Fibroblast of peridontal ligament (primary cell): ENCODE measurements at regions not wholly inside any gene's neighbourhood (a gene's known extent, or its start where the extent isn't known, plus 50 kb on each side); places are given as distances from the start of the nearest gene placed in this dataset.

ENCODE experiments used
- DNase-seq: peaks from one replicate; pipeline ENCODE4 v3.0.0-alpha.2; 2010; ENCODE audit errors: extremely low read depth

DNA sequence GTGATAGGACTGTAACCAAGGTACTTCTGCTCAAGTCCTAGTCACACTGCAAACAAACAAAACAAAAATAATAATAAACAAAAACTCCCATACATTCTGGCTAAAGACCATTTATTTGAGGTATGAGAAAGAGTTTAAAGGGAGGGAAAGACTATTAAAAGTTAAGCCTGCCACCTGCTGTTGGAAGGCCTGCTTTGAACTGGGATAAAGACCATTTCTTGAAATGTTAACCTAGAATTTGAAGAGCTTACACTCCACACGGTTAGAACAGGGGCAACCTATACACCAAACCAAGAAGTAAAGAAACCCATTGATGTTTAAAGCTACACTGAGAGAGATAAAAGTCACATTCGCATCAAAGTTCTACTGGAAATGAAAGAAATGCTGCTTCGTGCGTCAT lies 548.7 kb upstream of the DIPK2B start:
- DNase-seq = peak; percentile 52

DNA sequence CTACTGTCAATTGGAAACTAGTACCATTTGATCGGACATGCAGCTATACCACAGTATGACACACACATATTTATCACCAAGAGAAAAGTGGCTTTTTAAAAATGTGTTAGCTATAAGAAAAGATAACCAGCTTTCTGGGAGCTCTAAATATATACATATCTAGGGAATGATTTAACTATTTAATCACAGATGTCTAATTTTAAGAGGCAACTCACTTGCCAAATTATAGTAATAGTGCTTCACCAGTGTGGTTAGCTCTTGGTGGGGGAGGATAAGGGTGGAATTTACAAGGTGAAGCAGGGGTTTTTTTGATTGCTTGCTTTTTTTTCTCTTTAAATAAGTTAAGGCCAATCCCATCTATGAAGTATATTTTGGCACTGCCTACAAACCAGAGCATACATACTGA lies 547.7 kb upstream of the DIPK2B start:
- peak; percentile 17 for DNase-seq

- peak; percentile 7 for DNase-seq
These were observed 547.2 kb upstream of the DIPK2B start for GRCh38 chrX:45747905-45748304.

- DNase-seq = peak; percentile 29
These were observed 544.8 kb upstream of the DIPK2B start for GRCh38 chrX:45745479-45745878.

GRCh38 chrX:45743906-45744625 lies 543.4 kb upstream of the DIPK2B start:
- DNase-seq = peak; percentile 42

DNA sequence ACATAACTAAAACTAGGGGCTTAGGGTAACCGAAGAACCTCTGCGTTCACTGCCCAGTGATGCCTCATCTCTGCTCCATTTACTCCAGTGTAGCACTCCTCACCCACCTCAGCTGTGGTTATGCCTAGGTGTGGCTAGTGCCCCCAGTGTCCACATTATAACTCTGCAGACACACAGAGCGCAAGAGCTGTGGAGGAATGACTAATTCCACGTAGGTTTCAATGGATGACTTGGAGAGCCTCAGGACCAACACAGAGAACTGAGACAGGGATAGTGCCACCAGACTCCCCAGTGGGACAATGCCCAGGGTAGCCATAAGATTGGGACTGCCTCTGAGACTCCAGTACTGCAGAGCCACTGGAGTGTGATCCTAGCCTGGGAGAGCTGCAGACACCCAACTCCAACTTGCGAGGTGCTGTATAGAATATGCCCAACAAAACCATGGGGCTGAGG lies 542.4 kb upstream of the DIPK2B start:
- DNase-seq = peak; percentile 69

DNA sequence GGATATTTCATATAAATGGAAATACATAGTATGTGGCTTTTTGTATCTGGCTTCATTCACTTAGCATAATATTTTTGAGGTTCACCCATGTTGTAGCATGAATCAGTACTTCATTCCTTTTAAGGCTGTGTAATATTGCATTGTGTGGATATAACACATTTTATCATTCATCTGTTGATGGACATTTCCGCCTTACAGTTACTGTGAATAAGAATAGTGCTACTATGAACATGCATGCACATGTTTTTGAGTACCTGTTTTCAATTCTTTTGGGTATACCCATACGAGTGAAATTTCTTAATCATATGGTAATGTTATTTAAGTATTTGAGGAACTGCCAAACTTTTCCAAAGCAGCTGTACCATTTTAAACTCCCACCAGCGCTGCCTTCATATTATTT lies 539.6 kb upstream of the DIPK2B start:
- peak; percentile 19 for DNase-seq

DNA sequence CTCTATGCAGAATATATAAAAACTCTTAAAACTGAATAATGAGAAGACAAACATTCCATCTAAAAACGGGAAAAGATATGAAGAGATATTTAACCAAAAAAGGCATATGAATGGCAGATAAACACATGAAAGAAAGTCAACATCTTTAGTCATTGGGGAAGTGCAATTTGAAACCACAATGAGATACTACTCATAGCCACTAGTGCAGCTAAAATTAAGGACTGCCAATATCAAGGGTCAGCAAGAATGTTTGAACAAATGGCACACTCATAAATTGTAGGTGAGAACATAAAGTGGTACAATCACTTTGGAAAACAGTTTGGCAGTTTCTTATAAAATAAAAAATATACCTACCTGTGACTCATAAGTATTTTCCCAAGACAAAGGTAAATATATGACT lies 534.9 kb upstream of the DIPK2B start:
- DNase-seq = peak; percentile 9

- no peak for DNase-seq
These were observed 530.8 kb upstream of the DIPK2B start for GRCh38 chrX:45731448-45731847.

- DNase-seq = no peak
These were observed 527.1 kb upstream of the DIPK2B start for GRCh38 chrX:45727761-45728160.

DNA sequence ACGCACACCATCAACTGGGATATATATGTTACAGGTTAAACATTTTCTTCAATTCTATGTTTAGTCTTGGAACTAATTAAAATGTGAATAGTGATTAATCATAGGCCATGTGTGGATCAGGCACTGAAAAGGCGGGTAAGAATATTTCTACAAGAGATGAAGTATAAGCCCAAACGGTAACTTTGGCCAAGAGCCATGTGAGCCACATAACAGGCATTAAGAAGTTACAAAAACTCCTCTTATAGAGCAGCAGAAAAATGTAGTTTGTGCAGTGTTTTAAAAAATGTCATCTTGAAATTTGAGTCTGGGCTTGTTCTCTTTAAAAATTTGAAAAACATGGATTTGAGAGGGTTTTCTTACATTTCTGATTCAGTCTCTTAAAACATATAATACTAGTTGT lies 521.8 kb upstream of the DIPK2B start:
- DNase-seq = peak; percentile 15

DNA sequence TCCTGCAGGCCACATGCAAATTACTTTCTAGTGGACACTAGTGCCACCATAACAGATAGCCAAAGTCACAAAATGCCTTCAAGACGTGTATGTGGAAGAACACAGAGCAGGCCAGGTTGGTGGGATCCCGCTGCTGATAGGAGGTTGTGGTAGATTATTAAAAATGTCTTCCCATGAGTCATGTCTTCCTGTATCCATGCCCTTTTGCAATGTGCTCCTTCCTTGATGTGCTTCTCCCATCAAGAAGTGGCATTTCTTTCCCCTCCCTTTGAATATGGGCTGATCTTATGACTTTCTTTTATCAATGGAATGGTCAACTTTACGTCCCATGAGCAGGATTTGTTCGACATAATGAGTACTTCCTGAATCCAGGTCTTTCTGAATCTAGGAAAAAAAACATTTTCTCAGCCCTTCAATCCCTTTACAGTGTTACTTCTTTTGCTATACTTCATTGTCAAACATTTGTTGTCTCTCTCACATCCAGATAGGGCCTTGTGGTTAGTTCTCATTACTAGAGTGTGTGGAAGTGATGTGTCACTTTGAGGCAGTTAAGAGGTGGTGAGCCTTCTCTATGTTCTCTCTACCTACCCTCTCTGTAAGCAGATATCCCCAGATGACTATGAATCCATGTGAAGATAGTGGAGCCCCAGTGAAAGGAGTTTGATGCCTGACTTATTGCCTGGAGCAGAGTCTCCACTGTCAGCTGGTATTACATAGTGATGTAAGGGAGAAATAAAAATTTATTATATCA lies 519.2 kb upstream of the DIPK2B start:
- DNase-seq = no peak

DNA sequence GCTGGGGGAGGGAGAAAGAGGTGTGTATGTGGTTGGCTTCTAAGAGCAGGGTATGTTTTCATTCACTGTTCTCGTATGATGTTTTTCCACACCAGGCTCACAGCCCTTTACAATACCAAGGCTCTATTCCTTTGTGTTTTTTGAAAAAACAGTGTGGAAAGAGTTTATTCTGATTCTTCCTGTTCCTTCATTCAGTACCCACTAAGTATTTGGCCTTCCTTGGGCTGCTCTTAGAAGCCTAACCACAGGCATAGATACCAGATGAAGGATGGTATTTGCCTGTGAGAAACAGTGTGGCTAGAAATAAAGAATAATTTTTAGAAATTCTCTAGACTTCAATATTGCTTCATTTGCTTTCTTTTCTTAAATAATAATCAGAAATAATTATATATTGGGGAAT lies 518.0 kb upstream of the DIPK2B start:
- no peak for DNase-seq

DNA sequence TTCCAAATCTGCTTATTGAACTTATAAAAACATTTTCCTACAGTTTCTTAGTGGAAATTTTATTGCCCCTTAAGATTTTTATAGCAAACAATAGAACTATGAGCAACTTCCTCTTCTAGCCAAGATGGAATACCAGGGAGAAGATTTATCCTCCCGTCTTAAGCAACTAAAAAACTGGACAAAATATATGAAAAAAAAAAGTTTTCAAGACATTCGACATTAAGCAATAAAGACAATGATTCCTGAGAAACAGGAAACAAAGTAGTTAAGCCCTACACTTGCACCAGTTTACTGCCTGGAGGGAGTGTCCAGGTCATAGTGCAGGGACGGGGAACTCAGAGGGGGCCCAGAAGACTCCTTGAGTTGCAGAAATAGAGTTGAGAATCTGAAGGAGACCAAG lies 516.1 kb upstream of the DIPK2B start:
- no peak for DNase-seq

DNA sequence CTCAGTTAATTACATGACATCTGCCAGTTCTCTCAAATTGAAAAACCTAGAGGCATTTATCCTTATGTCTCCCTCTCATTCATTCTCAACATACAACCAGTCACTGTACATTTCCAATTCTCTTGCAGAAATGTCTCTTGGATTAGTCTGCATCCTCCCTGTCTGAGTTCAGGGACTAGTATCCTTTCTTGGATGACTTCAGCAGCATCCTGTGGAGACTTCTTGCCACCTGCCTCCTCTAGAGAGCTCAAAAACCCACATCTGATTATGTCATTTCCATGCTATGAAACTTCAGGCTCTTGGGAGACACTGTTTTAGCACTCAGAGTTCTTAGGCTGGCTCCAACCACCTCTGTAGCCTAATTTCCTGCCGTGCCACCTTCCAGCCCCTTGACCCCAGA lies 515.1 kb upstream of the DIPK2B start:
- DNase-seq = no peak

- peak; percentile 57 for DNase-seq
These were observed 514.2 kb upstream of the DIPK2B start for GRCh38 chrX:45714866-45715265.

DNA sequence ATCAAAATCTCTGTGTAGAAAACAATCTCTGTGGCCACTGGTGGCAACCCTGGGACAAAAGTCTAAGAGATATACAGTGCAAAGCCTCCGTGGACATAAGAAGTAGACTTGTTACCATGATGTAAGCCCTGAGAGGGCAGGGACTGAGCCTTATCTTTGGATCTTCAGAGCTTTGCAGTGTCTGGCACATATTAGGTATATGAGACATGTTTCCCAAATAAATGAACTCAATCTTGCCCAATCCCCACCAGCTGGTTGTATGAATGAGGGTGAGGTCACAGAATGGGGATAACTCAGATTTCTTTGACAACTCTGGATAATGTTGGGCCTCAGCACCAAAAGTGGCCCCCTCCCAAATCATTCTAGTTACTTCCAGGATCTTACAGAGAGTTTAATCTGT lies 511.4 kb upstream of the DIPK2B start:
- peak; percentile 62 for DNase-seq

GRCh38 chrX:45711231-45711630 lies 510.6 kb upstream of the DIPK2B start:
- DNase-seq = peak; percentile 73

DNA sequence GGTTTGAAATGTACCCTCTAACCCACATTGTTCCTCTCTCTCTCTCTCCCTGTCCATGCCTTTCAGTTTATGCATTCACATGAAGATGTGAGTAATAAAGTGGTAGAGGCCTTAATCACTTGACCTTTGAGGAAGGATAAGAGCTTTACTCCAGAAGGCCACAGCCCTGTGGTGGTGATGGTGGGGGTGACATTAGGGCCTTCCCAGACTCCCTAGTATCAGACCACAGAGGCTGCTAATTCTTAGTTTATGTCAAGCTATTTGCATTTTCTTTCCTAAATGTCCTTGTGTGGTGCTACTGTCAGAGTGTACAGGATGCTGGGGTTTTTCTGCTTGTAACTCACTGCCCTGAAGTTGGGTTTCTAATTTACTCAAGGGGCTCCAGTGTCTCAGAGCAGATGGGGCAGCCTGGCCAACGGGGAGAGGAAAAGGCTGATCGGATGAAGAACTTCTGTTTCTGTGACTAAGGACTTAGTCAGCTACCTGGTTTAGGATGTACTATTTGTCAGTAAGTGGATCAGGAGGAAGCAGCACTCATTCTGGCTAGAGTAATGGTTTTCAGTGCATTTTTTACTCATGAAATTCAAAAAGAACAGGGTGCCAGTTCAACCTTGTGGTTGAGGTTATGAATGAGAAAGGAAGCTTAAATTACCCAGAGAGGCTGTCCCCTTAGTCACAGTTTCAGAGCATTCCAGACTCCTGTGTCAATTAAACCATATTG lies 509.6 kb upstream of the DIPK2B start:
- DNase-seq = peak; percentile 92

DNA sequence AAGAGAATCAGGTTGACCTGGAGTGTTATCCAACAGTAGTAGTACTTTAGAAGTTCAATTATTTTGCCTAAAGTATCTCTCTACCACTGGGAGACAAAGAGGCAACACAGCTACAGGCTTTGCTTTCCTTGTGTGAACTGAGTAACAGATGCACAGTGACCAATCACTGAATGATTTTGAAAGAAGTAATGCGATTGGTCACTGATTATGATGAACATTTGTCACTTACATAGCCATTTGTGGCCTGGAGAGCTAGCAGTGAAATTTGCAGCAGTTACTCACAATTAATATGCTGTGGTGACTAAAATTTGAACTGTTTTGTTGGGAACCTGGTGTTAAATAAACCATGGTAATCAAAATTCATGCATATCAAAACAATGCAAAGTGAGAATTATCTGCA lies 508.7 kb upstream of the DIPK2B start:
- no peak for DNase-seq

DNA sequence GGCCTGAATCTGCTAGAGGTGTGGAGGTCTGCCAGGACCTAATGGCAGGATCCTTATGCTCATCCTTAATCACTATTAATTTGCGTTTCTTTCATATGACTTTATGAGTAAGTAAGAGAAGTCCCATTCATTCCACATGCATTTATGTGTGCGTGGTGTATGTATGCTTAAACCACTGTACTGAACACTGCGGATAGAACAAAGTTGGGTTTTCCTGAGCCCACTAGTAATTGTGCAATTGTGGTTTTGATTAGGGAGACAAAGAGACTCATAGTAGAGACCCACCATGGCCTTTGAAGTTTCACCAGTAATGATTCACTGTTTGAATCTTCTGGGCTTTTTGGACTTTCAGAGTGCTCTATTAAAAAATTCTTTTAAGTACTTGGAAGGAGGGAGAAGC lies 498.5 kb upstream of the DIPK2B start:
- DNase-seq = no peak

DNA sequence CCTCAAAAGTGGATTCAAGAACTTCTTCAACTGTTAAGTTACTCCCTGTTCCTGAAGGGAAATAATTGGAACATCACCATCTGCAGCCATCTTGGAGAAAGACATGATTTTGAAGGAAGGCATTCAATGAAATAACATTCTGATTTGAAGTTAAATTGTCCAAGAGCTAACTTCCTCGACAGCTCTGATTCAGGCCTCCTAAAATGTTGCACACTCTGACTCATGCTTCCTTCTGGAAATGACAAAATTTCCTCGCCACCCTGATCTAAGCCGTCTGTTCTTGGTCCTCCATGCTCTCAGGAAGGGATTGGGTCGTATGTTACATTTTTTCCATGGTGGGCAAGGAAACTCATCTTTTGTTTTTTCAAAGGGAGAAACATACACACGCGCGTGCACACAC lies 496.9 kb upstream of the DIPK2B start:
- peak; percentile 85 for DNase-seq

GRCh38 chrX:45696736-45697135 lies 496.1 kb upstream of the DIPK2B start:
- no peak for DNase-seq
